Stimulated activated naive CD8-positive, alpha-beta T cell treated with anti-CD3 and anti-CD28 coated beads, Interleukin-15, Interleukin-2, amounts not matched to agents 100 ng/mL and 50 ng/mL, for 24 hours (primary cell): ENCODE measurements at regions not wholly inside any gene's neighbourhood (a gene's known extent, or its start where the extent isn't known, plus 50 kb on each side); places are given as distances from the start of the nearest gene placed in this dataset.
"Not testable (repeated sequence)": the region's sequence is repeated elsewhere in the genome, so short reads cannot be mapped to it uniquely, and the experiment has no call there.

Source experiments
- H3K27ac Mint-ChIP-seq: one replicate; pipeline ENCODE4 v1.8.0; 2021; ENCODE audit warnings: mild to moderate bottlenecking, mixed read lengths
- H3K27me3 Mint-ChIP-seq: one replicate; pipeline ENCODE4 v1.8.0; 2021; ENCODE audit warnings: mixed read lengths
- H3K36me3 Mint-ChIP-seq: one replicate; pipeline ENCODE4 v1.8.0; 2021; ENCODE audit warnings: low read depth, mixed read lengths
- H3K4me1 Mint-ChIP-seq: one replicate; pipeline ENCODE4 v1.8.0; 2021; ENCODE audit warnings: low read depth, mixed read lengths
- H3K4me3 Mint-ChIP-seq: one replicate; pipeline ENCODE4 v1.8.0; 2021; ENCODE audit warnings: mild to moderate bottlenecking, mixed read lengths
- H3K9me3 Mint-ChIP-seq: one replicate; pipeline ENCODE4 v1.8.0; 2021; ENCODE audit warnings: mixed read lengths

- H3K4me3 Mint-ChIP-seq, H3K27me3 Mint-ChIP-seq, H3K27ac Mint-ChIP-seq, H3K36me3 Mint-ChIP-seq, H3K4me1 Mint-ChIP-seq: not testable (repeated sequence)
- peaks cover 18% of the 10 kb centered on the region for H3K9me3 Mint-ChIP-seq
Measured at GRCh38 chr20:30631261-30631789, 626.1 kb upstream of the DEFB115 start.

GRCh38 chr20:30632773-30633172 is 624.7 kb upstream of the DEFB115 start:
- H3K36me3 Mint-ChIP-seq, H3K4me1 Mint-ChIP-seq, H3K4me3 Mint-ChIP-seq, H3K27me3 Mint-ChIP-seq, H3K27ac Mint-ChIP-seq: not testable (repeated sequence)
- H3K9me3 Mint-ChIP-seq, result peaks cover 11% of the 10 kb centered on the region

GRCh38 chr20:30641522-30641921 is 615.9 kb upstream of the DEFB115 start:
- H3K4me1 Mint-ChIP-seq, H3K27ac Mint-ChIP-seq, H3K36me3 Mint-ChIP-seq, H3K9me3 Mint-ChIP-seq, H3K4me3 Mint-ChIP-seq, H3K27me3 Mint-ChIP-seq: not testable (repeated sequence)

GRCh38 chr20:30660982-30661381 is 596.5 kb upstream of the DEFB115 start:
- not testable (repeated sequence) for H3K4me3 Mint-ChIP-seq, H3K27ac Mint-ChIP-seq, H3K4me1 Mint-ChIP-seq, H3K27me3 Mint-ChIP-seq, H3K9me3 Mint-ChIP-seq, H3K36me3 Mint-ChIP-seq

GRCh38 chr20:30668418-30668817 is 589.0 kb upstream of the DEFB115 start:
- H3K4me3 Mint-ChIP-seq, H3K4me1 Mint-ChIP-seq, H3K27ac Mint-ChIP-seq, H3K27me3 Mint-ChIP-seq, H3K36me3 Mint-ChIP-seq, H3K9me3 Mint-ChIP-seq: not testable (repeated sequence)

- H3K27me3 Mint-ChIP-seq, H3K36me3 Mint-ChIP-seq, H3K4me1 Mint-ChIP-seq, H3K9me3 Mint-ChIP-seq, H3K27ac Mint-ChIP-seq, H3K4me3 Mint-ChIP-seq: not testable (repeated sequence)
Measured at GRCh38 chr20:30669330-30670029, 588.0 kb upstream of the DEFB115 start.

GRCh38 chr20:30671120-30671519 is 586.3 kb upstream of the DEFB115 start:
- not testable (repeated sequence) for H3K4me1 Mint-ChIP-seq, H3K27me3 Mint-ChIP-seq, H3K36me3 Mint-ChIP-seq, H3K4me3 Mint-ChIP-seq, H3K9me3 Mint-ChIP-seq, H3K27ac Mint-ChIP-seq

GRCh38 chr20:30675988-30676564 is 581.4 kb upstream of the DEFB115 start:
- not testable (repeated sequence) for H3K4me1 Mint-ChIP-seq, H3K4me3 Mint-ChIP-seq, H3K9me3 Mint-ChIP-seq, H3K27me3 Mint-ChIP-seq, H3K36me3 Mint-ChIP-seq, H3K27ac Mint-ChIP-seq

- H3K9me3 Mint-ChIP-seq, H3K27ac Mint-ChIP-seq: not testable (repeated sequence)
Measured at GRCh38 chr20:30682236-30682635, 575.2 kb upstream of the DEFB115 start.

GRCh38 chr20:30712861-30713260 is 544.6 kb upstream of the DEFB115 start:
- H3K36me3 Mint-ChIP-seq, H3K27ac Mint-ChIP-seq, H3K4me3 Mint-ChIP-seq, H3K4me1 Mint-ChIP-seq, H3K27me3 Mint-ChIP-seq: not testable (repeated sequence)
- peaks cover 11% of the 10 kb centered on the region for H3K9me3 Mint-ChIP-seq

More at GRCh38 chr20:30682236-30682635, 575.2 kb upstream of the DEFB115 start:
- H3K4me1 Mint-ChIP-seq, H3K36me3 Mint-ChIP-seq, H3K4me3 Mint-ChIP-seq, H3K27me3 Mint-ChIP-seq: not testable (repeated sequence)

- H3K36me3 Mint-ChIP-seq, result not testable (repeated sequence)
Measured at GRCh38 chr20:30719415-30720199, 537.9 kb upstream of the DEFB115 start.

GRCh38 chr20:30723511-30723910 is 534.0 kb upstream of the DEFB115 start:
- not testable (repeated sequence) for H3K9me3 Mint-ChIP-seq, H3K36me3 Mint-ChIP-seq, H3K27me3 Mint-ChIP-seq, H3K27ac Mint-ChIP-seq, H3K4me1 Mint-ChIP-seq
- H3K4me3 Mint-ChIP-seq, result peak overlapping the region; percentile 49

More at GRCh38 chr20:30719415-30720199, 537.9 kb upstream of the DEFB115 start:
- not testable (repeated sequence) for H3K4me1 Mint-ChIP-seq, H3K4me3 Mint-ChIP-seq, H3K9me3 Mint-ChIP-seq, H3K27ac Mint-ChIP-seq, H3K27me3 Mint-ChIP-seq

GRCh38 chr20:30723934-30724687 is 533.4 kb upstream of the DEFB115 start:
- H3K27me3 Mint-ChIP-seq, H3K27ac Mint-ChIP-seq, H3K4me1 Mint-ChIP-seq, H3K36me3 Mint-ChIP-seq, H3K9me3 Mint-ChIP-seq: not testable (repeated sequence)
- peak overlapping the region; percentile 49 for H3K4me3 Mint-ChIP-seq

- not testable (repeated sequence) for H3K27ac Mint-ChIP-seq, H3K36me3 Mint-ChIP-seq, H3K27me3 Mint-ChIP-seq, H3K9me3 Mint-ChIP-seq, H3K4me3 Mint-ChIP-seq, H3K4me1 Mint-ChIP-seq
Measured at GRCh38 chr20:30724688-30725074, 532.8 kb upstream of the DEFB115 start.

GRCh38 chr20:30725188-30725587 is 532.3 kb upstream of the DEFB115 start:
- H3K27ac Mint-ChIP-seq, H3K27me3 Mint-ChIP-seq, H3K4me3 Mint-ChIP-seq, H3K4me1 Mint-ChIP-seq, H3K36me3 Mint-ChIP-seq, H3K9me3 Mint-ChIP-seq: not testable (repeated sequence)
